Mucosa of stomach (tissue), 1 donor: ENCODE measurements at regions not wholly inside any gene's neighbourhood (a gene's known extent, or its start where the extent isn't known, plus 50 kb on each side); places are given as distances from the start of the nearest gene placed in this dataset.

ENCODE experiments used
- H3K27me3 ChIP-seq: one replicate; pipeline ENCODE4 v1.7.0; 2013; ENCODE audit warnings: mild to moderate bottlenecking, low read length; ENCODE audit not compliant: control insufficient read depth, insufficient read depth
- H3K36me3 ChIP-seq: one replicate; pipeline ENCODE4 v1.7.0; 2013; ENCODE audit warnings: low read length; ENCODE audit not compliant: control insufficient read depth, insufficient read depth
- H3K4me1 ChIP-seq: one replicate; pipeline ENCODE4 v1.7.0; 2013; ENCODE audit warnings: mild to moderate bottlenecking, low read length; ENCODE audit not compliant: control insufficient read depth, insufficient read depth
- H3K4me3 ChIP-seq: one replicate; pipeline ENCODE4 v1.7.0; 2013; ENCODE audit warnings: low read length
- H3K9ac ChIP-seq: one replicate; pipeline ENCODE4 v1.7.0; 2013; ENCODE audit warnings: mild to moderate bottlenecking, low read length, moderate library complexity
- H3K9me3 ChIP-seq: one replicate; pipeline ENCODE4 v1.7.0; 2013; ENCODE audit warnings: mild to moderate bottlenecking, low read length, moderate library complexity; ENCODE audit not compliant: control insufficient read depth
- donor health status: Pancreatic carcinoma.

DNA sequence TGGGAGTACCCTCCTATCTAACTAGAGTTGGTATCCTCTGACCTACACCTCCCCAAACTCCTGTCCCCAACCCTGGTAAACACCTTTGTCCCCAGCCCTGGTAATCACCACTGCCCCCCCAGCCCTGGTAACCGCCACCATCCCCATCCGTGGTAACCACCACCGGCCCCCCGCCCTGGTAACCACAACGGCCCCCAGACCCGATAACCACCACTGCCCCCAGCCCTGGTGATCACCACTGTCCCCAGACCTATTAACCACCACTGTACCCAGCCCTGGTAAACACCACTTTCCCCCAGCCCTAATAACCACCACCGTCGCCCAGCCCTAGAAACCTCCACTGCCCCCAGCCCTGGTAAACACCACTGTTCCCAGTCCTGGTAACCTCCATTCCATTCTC is 820.2 kb upstream of the SALL3 start:
- H3K4me1 ChIP-seq = no peaks in the 10 kb centered on the region
- no peak overlapping the region for H3K9ac ChIP-seq
- no peaks in the 10 kb centered on the region for H3K9me3 ChIP-seq
- H3K27me3 ChIP-seq = no peaks in the 10 kb centered on the region
- no peak overlapping the region for H3K4me3 ChIP-seq
- H3K36me3 ChIP-seq = no peaks in the 10 kb centered on the region

DNA sequence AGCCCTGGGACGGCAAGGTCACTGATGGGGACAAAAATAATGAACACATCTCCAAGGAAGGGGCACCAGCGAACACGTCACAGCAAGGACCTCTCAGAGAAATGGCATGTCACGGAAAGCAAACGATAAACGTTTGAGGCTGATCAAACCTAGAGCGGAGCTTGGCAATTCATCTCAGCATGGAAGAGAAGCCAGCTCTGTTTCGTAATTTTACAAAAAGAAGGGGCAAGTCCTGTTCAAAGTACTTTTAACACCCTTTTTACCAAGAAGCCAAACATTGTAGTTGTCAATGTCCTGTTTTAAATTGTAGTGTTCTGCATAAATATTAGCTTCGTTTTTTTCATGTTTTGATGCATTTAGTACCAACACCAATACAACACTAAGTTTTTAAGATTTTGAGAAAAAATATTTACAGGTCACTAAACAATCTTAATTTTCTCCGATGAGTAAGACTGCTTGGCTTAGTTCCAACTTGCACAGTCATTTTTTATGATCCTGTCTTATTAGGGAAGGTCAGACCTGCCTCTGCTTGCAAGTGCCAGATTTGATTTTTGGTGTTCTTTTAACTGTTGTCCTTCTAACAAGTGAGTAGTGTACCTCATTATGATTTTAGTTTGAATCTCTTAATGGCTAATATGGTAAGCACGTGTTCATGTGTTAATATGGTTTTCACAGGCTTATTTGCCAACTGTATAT is 818.5 kb upstream of the SALL3 start:
- Histone ChIP-seq H3K9ac (no peak overlapping the region), H3K9me3 (no peaks in the 10 kb centered on the region), H3K4me1 (no peaks in the 10 kb centered on the region), H3K4me3 (no peak overlapping the region), H3K36me3 (no peaks in the 10 kb centered on the region), H3K27me3 (no peaks in the 10 kb centered on the region)

DNA sequence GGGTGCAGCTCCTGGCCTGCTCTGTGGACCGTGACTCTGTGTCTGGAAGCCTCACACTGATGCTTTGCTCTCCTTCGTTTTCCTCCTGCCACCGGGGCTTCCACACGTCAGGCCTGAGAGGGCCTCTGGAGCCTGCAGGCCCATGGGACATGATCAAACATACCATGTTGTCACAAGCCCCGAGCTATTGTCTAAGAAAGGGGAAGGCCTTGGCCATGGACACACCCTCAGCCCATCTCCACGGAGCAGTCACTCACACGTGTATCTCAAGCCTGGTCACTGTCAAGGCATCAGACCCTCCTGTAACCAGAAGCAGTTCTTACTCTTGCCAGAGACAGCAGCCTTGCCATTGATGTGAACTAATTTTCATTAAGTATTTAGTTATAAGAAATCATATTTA is 814.1 kb upstream of the SALL3 start:
- Histone ChIP-seq H3K36me3 (no peaks in the 10 kb centered on the region), H3K27me3 (no peaks in the 10 kb centered on the region), H3K9ac (no peak overlapping the region), H3K4me3 (no peak overlapping the region), H3K9me3 (no peaks in the 10 kb centered on the region), H3K4me1 (no peaks in the 10 kb centered on the region)

- no peaks in the 10 kb centered on the region for H3K9me3 ChIP-seq
- no peak overlapping the region for H3K9ac ChIP-seq
- no peaks in the 10 kb centered on the region for H3K27me3 ChIP-seq
- H3K4me3 ChIP-seq = no peak overlapping the region
- no peaks in the 10 kb centered on the region for H3K4me1 ChIP-seq
- no peaks in the 10 kb centered on the region for H3K36me3 ChIP-seq
These were observed 811.1 kb upstream of the SALL3 start for GRCh38 chr18:78168526-78168925.

GRCh38 chr18:78169174-78169864 is 810.3 kb upstream of the SALL3 start:
- H3K4me3 ChIP-seq = no peak overlapping the region
- no peaks in the 10 kb centered on the region for H3K27me3 ChIP-seq
- no peaks in the 10 kb centered on the region for H3K4me1 ChIP-seq

DNA sequence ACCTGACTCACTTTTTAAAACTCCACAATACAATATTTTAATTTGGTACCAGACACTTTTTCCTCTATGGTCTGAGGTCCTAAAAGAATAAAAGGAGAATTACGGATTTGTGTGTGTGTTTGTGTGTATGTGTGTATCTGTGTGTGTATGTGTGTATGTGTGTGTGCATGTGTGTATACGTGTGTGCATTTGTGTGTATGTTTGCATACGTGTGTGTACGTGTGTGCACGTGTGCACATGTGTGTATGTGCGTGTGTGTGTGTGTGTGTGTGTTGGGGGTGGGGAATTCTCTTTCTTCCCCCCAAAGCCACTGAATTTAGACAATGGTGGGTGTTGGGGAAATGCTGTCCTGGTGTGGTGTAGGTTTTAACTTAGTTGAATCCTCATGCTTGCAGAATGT is 807.7 kb upstream of the SALL3 start:
- no peak overlapping the region for H3K4me3 ChIP-seq
- H3K9me3 ChIP-seq = no peaks in the 10 kb centered on the region
- no peak overlapping the region for H3K9ac ChIP-seq
- H3K27me3 ChIP-seq = no peaks in the 10 kb centered on the region
- H3K36me3 ChIP-seq = no peaks in the 10 kb centered on the region
- no peaks in the 10 kb centered on the region for H3K4me1 ChIP-seq

More at GRCh38 chr18:78169174-78169864, 810.3 kb upstream of the SALL3 start:
- H3K36me3 ChIP-seq = no peaks in the 10 kb centered on the region
- H3K9me3 ChIP-seq = no peaks in the 10 kb centered on the region
- H3K9ac ChIP-seq = no peak overlapping the region

GRCh38 chr18:78174737-78175136 is 804.9 kb upstream of the SALL3 start:
- Histone ChIP-seq H3K27me3 (no peaks in the 10 kb centered on the region), H3K4me3 (no peak overlapping the region), H3K4me1 (no peaks in the 10 kb centered on the region), H3K9me3 (no peaks in the 10 kb centered on the region), H3K9ac (no peak overlapping the region), H3K36me3 (no peaks in the 10 kb centered on the region)

DNA sequence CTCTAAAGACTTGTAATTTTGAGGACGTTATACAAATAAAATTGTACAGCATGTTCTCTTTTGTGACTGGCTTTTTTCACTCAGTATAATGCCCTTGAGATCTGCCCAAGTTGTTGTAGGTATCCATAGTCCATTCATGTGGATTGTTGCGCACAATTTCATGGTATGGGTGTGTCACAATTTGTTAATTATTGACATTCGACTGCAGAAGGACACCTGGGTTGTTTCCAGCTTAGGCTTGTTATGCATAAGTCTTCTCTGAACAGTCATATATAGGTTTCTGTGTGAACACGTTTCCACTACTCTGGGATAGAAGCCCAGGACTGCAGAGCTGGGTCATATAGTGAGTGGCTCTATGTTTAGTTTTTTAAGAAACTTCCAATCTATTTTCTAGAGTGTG is 800.8 kb upstream of the SALL3 start:
- H3K9ac ChIP-seq = no peak overlapping the region
- no peaks in the 10 kb centered on the region for H3K9me3 ChIP-seq
- H3K4me3 ChIP-seq = no peak overlapping the region
- H3K36me3 ChIP-seq = no peaks in the 10 kb centered on the region
- H3K27me3 ChIP-seq = no peaks in the 10 kb centered on the region
- H3K4me1 ChIP-seq = no peaks in the 10 kb centered on the region

- Histone ChIP-seq H3K9ac (no peak overlapping the region), H3K4me3 (no peak overlapping the region), H3K9me3 (no peaks in the 10 kb centered on the region), H3K4me1 (no peaks in the 10 kb centered on the region), H3K36me3 (no peaks in the 10 kb centered on the region), H3K27me3 (no peaks in the 10 kb centered on the region)
These were observed 798.9 kb upstream of the SALL3 start for GRCh38 chr18:78180741-78181140.

DNA sequence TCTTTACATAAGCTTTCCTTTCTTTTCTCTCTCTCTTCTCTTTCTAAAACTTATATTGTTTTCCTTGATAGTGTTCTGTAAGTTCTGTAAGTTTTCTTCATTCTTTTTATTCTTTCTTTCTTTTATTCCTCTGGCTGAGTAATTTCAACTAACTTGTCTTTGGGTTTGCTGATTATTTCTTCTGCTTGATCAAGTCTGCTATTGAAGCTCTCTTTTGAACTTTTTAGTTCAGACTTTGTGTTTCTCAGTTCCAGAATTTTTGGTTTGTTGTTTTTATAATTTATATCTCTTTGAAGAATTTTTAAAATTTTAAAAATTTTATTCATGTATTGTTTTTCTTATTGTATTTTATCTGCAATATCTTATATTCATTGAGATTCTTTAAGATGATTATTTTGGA is 795.8 kb upstream of the SALL3 start:
- Histone ChIP-seq H3K36me3 (no peaks in the 10 kb centered on the region), H3K4me1 (no peaks in the 10 kb centered on the region), H3K4me3 (no peak overlapping the region), H3K9ac (no peak overlapping the region), H3K9me3 (no peaks in the 10 kb centered on the region), H3K27me3 (no peaks in the 10 kb centered on the region)

DNA sequence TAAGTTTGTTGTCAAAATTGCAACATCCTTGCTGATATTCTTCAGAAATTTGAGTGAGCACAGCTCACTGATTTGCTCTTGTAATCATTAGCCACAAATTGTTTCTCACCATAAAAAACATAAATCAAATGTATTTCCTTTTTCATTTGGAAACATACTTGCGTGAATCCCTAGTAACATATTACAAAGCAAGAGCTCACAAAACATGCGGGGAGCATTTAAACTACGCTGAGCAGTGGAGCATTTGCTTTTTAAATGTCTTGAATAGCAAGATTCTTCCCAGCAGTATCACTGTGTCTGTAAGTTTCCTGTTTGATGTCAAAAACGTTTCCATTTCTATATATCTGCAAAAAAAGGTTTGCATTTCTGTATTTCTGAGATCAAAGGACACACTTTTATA is 788.3 kb upstream of the SALL3 start:
- Histone ChIP-seq H3K9ac (no peak overlapping the region), H3K9me3 (no peaks in the 10 kb centered on the region), H3K27me3 (no peaks in the 10 kb centered on the region), H3K36me3 (no peaks in the 10 kb centered on the region), H3K4me1 (no peaks in the 10 kb centered on the region), H3K4me3 (no peak overlapping the region)

GRCh38 chr18:78192054-78192453 is 787.6 kb upstream of the SALL3 start:
- no peak overlapping the region for H3K9ac ChIP-seq
- no peak overlapping the region for H3K4me3 ChIP-seq
- H3K4me1 ChIP-seq = no peaks in the 10 kb centered on the region
- no peaks in the 10 kb centered on the region for H3K9me3 ChIP-seq
- H3K27me3 ChIP-seq = no peaks in the 10 kb centered on the region
- no peaks in the 10 kb centered on the region for H3K36me3 ChIP-seq
